GM23248 (cell line): ENCODE measurements at regions not wholly inside any gene's neighbourhood (a gene's known extent, or its start where the extent isn't known, plus 50 kb on each side); places are given as distances from the start of the nearest gene placed in this dataset.

Experiments
- DNase-seq: peaks from one replicate; pipeline ENCODE4 v3.0.0-alpha.2; 2015
- H2AFZ ChIP-seq: fragments of 200-600 bp; sonication (generic); 2 replicates; pipeline ENCODE4 v1.6.1; 2016; ENCODE audit warnings: antibody characterized with exemption
- H3F3A ChIP-seq: fragments of 200-600 bp; sonication (generic); 2 replicates; pipeline ENCODE4 v1.6.1; 2016; ENCODE audit warnings: mild to moderate bottlenecking, antibody characterized with exemption, mixed run types; ENCODE audit not compliant: insufficient read depth
- H3K27ac ChIP-seq: fragments of 200-600 bp; sonication (generic); 2 replicates; pipeline ENCODE4 v1.5.1; 2016; ENCODE audit warnings: mild to moderate bottlenecking
- H3K27me3 ChIP-seq: fragments of 200-600 bp; sonication (generic); replicated peaks from 2 replicates; pipeline ENCODE4 v1.6.1; 2016; ENCODE audit warnings: mild to moderate bottlenecking; ENCODE audit not compliant: insufficient read depth
- H3K36me3 ChIP-seq: fragments of 200-600 bp; sonication (generic); 2 replicates; pipeline ENCODE4 v1.6.1; 2016; ENCODE audit warnings: low read depth, mild to moderate bottlenecking
- H3K4me1 ChIP-seq: fragments of 200-600 bp; sonication (generic); 2 replicates; pipeline ENCODE4 v1.6.1; 2016; ENCODE audit warnings: mild to moderate bottlenecking; ENCODE audit not compliant: insufficient read depth
- H3K4me2 ChIP-seq: fragments of 200-600 bp; sonication (generic); one replicate; pipeline ENCODE4 v1.6.1; 2016; ENCODE audit warnings: mild to moderate bottlenecking; ENCODE audit not compliant: unreplicated experiment
- H3K4me3 ChIP-seq: fragments of 200-600 bp; sonication (generic); 2 replicates; pipeline ENCODE4 v1.5.1; 2016; ENCODE audit warnings: mild to moderate bottlenecking
- H3K79me2 ChIP-seq: fragments of 200-600 bp; sonication (generic); 2 replicates; pipeline ENCODE4 v1.6.1; 2016; ENCODE audit warnings: mild to moderate bottlenecking; ENCODE audit not compliant: insufficient read depth
- H3K9ac ChIP-seq: fragments of 200-600 bp; sonication (generic); 2 replicates; pipeline ENCODE4 v1.6.1; 2016; ENCODE audit warnings: mild to moderate bottlenecking
- H3K9me2 ChIP-seq: fragments of 200-600 bp; sonication (generic); 2 replicates; pipeline ENCODE4 v1.6.1; 2016; ENCODE audit warnings: mixed run types, mild to moderate bottlenecking, moderate library complexity; ENCODE audit not compliant: insufficient read depth
- H3K9me3 ChIP-seq: fragments of 200-600 bp; sonication (generic); one replicate; pipeline ENCODE4 v1.6.1; 2017; ENCODE audit warnings: low read depth
- H4K20me1 ChIP-seq: fragments of 200-600 bp; sonication (generic); 2 replicates; pipeline ENCODE4 v1.6.0; 2016; ENCODE audit not compliant: insufficient read depth
- EZH2 ChIP-seq: fragments of 200-600 bp; sonication (generic); IDR thresholded peaks from 2 replicates; pipeline ENCODE4 v1.6.1; 2018; ENCODE audit warnings: antibody characterized with exemption, mild to moderate bottlenecking; ENCODE audit not compliant: insufficient read depth, poor library complexity, severe bottlenecking
- EZH2phosphoT487 ChIP-seq: fragments of 200-600 bp; sonication (generic); IDR thresholded peaks from 2 replicates; pipeline ENCODE4 v1.6.1; 2018; ENCODE audit warnings: antibody characterized with exemption, moderate library complexity, mild to moderate bottlenecking, low read depth; ENCODE audit not compliant: insufficient read depth
- WGBS, 2 experiments: methylation state at CpG; one replicate each; pipeline ENCODE4 v1.1.6; 2015 to 2017; ENCODE audit warnings: low lambda C conversion rate in 2 of 2, low coverage in 1 of 2; ENCODE audit errors: missing lambda C conversion rate in 2 of 2; 5-methylcytosine and 5-hydroxymethylcytosine counted together
- in situ Hi-C: fragments of 300-500 bp; cut with MboI; formaldehyde crosslinking; loops from 2 replicates; pipeline ENCODE4 v1.15.0; 2020
- small RNA-seq: library from RNA; depleted of rRNA; stranded (forward); fragments of <200 nt; gene quantifications from one replicate; pipeline ENCODE3, GENCODE V24; 2014; ENCODE audit warnings: low read depth, low replicate concordance

GRCh38 chr2:15889442-15890123 lies 50.8 kb upstream of the MYCN start:
- H4K20me1 ChIP-seq, result no peaks in the 10 kb centered on the region
- H2AFZ ChIP-seq, result no peak overlapping the region
- DNase-seq, result no peak
- H3K36me3 ChIP-seq, result no peaks in the 10 kb centered on the region
- H3K9me3 ChIP-seq, result no peaks in the 10 kb centered on the region
- no peak overlapping the region for H3K27ac ChIP-seq
- H3K9me2 ChIP-seq, result no peaks in the 10 kb centered on the region
- H3K27me3 ChIP-seq, result no peaks in the 10 kb centered on the region
- WGBS, 2 experiments, result 16% methylated on average over 14 to 15 of the region's 15 CpGs
- no peaks in the 10 kb centered on the region for H3F3A ChIP-seq
- no peak overlapping the region for H3K9ac ChIP-seq
- no peak overlapping the region for H3K4me2 ChIP-seq
- in situ Hi-C loops, result no loop called here
- no peaks in the 10 kb centered on the region for H3K79me2 ChIP-seq
- no peaks in the 10 kb centered on the region for H3K4me1 ChIP-seq
- TF ChIP-seq EZH2phosphoT487, result no peak
- no peak for TF ChIP-seq EZH2
- H3K4me3 ChIP-seq, result no peak overlapping the region

DNA sequence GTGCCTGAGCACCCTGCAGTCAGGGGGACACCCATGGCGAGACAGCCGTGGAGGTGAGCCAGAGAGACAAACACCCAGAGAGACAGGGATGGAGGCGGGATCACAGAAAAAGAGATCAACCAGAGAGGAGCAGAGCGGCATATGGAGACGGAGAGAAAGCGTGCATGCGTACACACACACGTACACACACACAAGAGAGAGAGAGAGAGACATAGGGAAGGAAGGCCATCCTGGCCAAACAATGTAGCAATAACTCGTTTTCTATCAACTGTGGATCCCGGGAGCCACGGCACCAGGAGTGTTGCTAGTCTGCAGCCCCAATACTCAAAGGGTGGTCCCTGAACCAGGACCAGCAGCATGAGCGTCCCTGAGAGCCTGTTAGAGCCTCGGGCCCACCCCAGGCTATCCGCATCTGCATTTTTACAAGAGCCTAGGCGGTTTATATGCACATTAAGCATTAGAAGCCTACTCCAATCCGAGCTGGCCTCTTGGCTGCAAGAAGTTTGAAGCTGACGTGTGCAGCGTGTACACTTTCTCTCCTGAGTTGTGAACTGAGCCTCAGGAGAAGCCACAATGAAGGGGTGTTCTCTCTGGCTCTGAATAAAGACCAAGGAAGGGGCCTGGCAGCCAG lies 50.1 kb upstream of the MYCN start:
- Histone ChIP-seq H3F3A (no peaks in the 10 kb centered on the region), H3K9me2 (no peaks in the 10 kb centered on the region), H3K4me3 (no peak overlapping the region), H3K27ac (no peak overlapping the region), H3K4me1 (no peaks in the 10 kb centered on the region), H3K36me3 (no peaks in the 10 kb centered on the region), H3K4me2 (no peak overlapping the region), H3K27me3 (no peaks in the 10 kb centered on the region), H4K20me1 (no peaks in the 10 kb centered on the region), H3K9me3 (no peaks in the 10 kb centered on the region), H3K79me2 (no peaks in the 10 kb centered on the region), H3K9ac (no peak overlapping the region), H2AFZ (no peak overlapping the region)
- no peak for TF ChIP-seq EZH2phosphoT487
- TF ChIP-seq EZH2, result no peak
- in situ Hi-C loops, result no loop called here
- 12 to 14% methylated on average over 18 of the region's 18 CpGs for WGBS, 2 experiments
- no peak for DNase-seq

Small RNA genes in the stretch of these regions (small RNA-seq; reads per million reads assigned to genes)
- gene RNU5E-7P, result 1.9 reads per million, percentile 64 among the genes with 10 or more reads in this experiment
